Uterus (tissue), 2 donors: ENCODE measurements at regions not wholly inside any gene's neighbourhood (a gene's known extent, or its start where the extent isn't known, plus 50 kb on each side); places are given as distances from the start of the nearest gene placed in this dataset.

ENCODE experiments used
- POLR2A ChIP-seq, 2 donors: fragments of 450-650 bp; IDR thresholded peaks; one replicate each; pipeline ENCODE4 v1.6.1; 2016; ENCODE audit warnings: antibody characterized with exemption in 2 of 2, mild to moderate bottlenecking in 1 of 2, moderate library complexity in 1 of 2
- TF ChIP-seq, protein P1 (sequence below), 4 experiments: fragments of 200-600 bp in 2 of 4; fragments of 450-650 bp in 2 of 4; sonication (generic) in 2 of 4; IDR thresholded peaks; one replicate each; pipeline ENCODE4 v1.5.1; 2016 to 2019; ENCODE audit warnings: antibody characterized with exemption in 4 of 4, mild to moderate bottlenecking in 2 of 4, moderate library complexity in 1 of 4

DNA sequence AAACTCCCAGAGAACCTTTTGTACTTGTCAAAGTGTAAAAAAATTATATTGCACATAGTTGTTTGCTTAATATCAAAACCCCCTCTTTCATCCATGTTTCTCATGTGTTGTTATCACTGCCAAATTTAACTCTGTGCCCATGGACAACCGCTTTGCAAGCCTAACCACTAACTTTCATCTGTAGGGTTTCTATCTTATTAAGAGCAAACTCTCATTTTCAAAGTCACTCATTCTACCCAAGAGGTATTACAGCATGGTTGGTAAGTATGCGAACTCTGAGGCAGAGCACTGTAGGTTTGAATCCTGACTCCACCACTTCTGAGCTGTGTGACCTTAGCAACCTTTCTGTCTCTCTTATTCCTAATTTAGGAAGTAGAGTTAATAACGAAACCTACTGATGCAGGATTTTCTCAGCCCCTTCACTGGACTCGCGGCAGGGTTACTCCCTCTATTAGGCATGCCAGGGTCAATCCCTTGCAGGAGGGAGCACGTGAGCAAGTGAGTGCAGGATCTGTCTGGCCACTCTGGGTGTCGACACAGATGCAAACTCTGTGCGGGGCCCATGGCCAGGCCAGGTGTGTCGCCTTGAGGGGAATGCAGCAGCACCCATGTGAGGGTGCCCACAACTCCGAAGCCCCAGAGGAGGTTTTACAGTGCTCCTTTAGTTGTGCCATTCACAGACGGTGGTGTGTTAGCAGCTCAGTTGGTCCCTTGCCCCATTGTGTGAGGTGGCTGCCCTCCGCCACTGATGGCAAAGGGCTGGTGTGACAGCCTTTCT lies 361.5 kb upstream of the ADGRL2 start:
- TF ChIP-seq, protein P1, sequence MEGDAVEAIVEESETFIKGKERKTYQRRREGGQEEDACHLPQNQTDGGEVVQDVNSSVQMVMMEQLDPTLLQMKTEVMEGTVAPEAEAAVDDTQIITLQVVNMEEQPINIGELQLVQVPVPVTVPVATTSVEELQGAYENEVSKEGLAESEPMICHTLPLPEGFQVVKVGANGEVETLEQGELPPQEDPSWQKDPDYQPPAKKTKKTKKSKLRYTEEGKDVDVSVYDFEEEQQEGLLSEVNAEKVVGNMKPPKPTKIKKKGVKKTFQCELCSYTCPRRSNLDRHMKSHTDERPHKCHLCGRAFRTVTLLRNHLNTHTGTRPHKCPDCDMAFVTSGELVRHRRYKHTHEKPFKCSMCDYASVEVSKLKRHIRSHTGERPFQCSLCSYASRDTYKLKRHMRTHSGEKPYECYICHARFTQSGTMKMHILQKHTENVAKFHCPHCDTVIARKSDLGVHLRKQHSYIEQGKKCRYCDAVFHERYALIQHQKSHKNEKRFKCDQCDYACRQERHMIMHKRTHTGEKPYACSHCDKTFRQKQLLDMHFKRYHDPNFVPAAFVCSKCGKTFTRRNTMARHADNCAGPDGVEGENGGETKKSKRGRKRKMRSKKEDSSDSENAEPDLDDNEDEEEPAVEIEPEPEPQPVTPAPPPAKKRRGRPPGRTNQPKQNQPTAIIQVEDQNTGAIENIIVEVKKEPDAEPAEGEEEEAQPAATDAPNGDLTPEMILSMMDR (IDR thresholded peaks at IDR 0.05) = no peak
- no peak for TF ChIP-seq POLR2A (IDR thresholded peaks at IDR 0.05)
